Keratinocyte (primary cell): ENCODE measurements at regions not wholly inside any gene's neighbourhood (a gene's known extent, or its start where the extent isn't known, plus 50 kb on each side); places are given as distances from the start of the nearest gene placed in this dataset.

Experiments
- DNase-seq: peaks from one replicate; pipeline ENCODE4 v3.0.0-alpha.2; 2011; ENCODE audit warnings: low read depth, missing footprints, low spot score
- FAIRE-seq: peaks from 2 replicates; lab custom pipeline; 2011; peaks lifted over from hg19 to GRCh38; lab: Jason Lieb, UNC
- H2AFZ ChIP-seq: 2 replicates; pipeline ENCODE4 v1.6.0; 2012; ENCODE audit warnings: low read length, control low read depth, inconsistent platforms; ENCODE audit not compliant: control insufficient read depth
- H3K27ac ChIP-seq: 2 replicates; pipeline ENCODE4 v1.5.1; 2011; ENCODE audit warnings: low read length; ENCODE audit not compliant: control insufficient read depth, insufficient read depth
- H3K27me3 ChIP-seq: 3 replicates; pipeline ENCODE4 v1.6.0; 2011; ENCODE audit warnings: low read length; ENCODE audit not compliant: control insufficient read depth, insufficient read depth; ENCODE audit errors: extremely low read depth
- H3K36me3 ChIP-seq, 2 experiments: 2 replicates in 1 of 2; 3 replicates in 1 of 2; pipeline ENCODE4 v1.5.1; 2011; ENCODE audit warnings: low read length in 2 of 2, mild to moderate bottlenecking in 1 of 2; ENCODE audit not compliant: control insufficient read depth in 2 of 2, insufficient read depth in 2 of 2; ENCODE audit errors: extremely low read depth in 1 of 2
- H3K4me1 ChIP-seq: 3 replicates; pipeline ENCODE4 v1.5.1; 2011; ENCODE audit warnings: low read length; ENCODE audit not compliant: control insufficient read depth, insufficient read depth; ENCODE audit errors: extremely low read depth
- H3K4me2 ChIP-seq: 3 replicates; pipeline ENCODE4 v1.6.0; 2011; ENCODE audit warnings: low read depth, low read length; ENCODE audit not compliant: control insufficient read depth, insufficient read depth; ENCODE audit errors: extremely low read depth
- H3K4me3 ChIP-seq, 3 experiments: fragments of 200-600 bp in 1 of 3; sonication (generic) in 1 of 3; 2 replicates in 2 of 3; 3 replicates in 1 of 3; pipeline ENCODE4 v1.5.1; 2011 to 2016; ENCODE audit warnings: low read length in 3 of 3, mild to moderate bottlenecking in 3 of 3, control low read depth in 2 of 3, inconsistent platforms in 1 of 3, low read depth in 1 of 3, mixed read lengths in 1 of 3, mixed run types in 1 of 3, moderate library complexity in 1 of 3; ENCODE audit not compliant: control insufficient read depth in 2 of 3, insufficient read depth in 2 of 3; ENCODE audit errors: extremely low read depth in 1 of 3
- H3K79me2 ChIP-seq: 2 replicates; pipeline ENCODE4 v1.6.0; 2012; ENCODE audit warnings: low read length; ENCODE audit not compliant: control insufficient read depth, insufficient read depth
- H3K9ac ChIP-seq: 3 replicates; pipeline ENCODE4 v1.6.0; 2011; ENCODE audit warnings: low read length; ENCODE audit not compliant: control insufficient read depth, insufficient read depth; ENCODE audit errors: extremely low read depth
- H3K9me1 ChIP-seq: 3 replicates; pipeline ENCODE4 v1.6.0; 2011; ENCODE audit warnings: low read length; ENCODE audit not compliant: control insufficient read depth, insufficient read depth; ENCODE audit errors: extremely low read depth
- H3K9me3 ChIP-seq: 2 replicates; pipeline ENCODE4 v1.5.1; 2012; ENCODE audit warnings: low read depth, low read length; ENCODE audit not compliant: control insufficient read depth
- H4K20me1 ChIP-seq: 3 replicates; pipeline ENCODE4 v1.6.0; 2011; ENCODE audit warnings: low read length; ENCODE audit not compliant: control insufficient read depth, insufficient read depth; ENCODE audit errors: extremely low read depth
- EZH2 ChIP-seq: IDR thresholded peaks from one replicate; pipeline ENCODE4 v1.6.1; 2012; ENCODE audit warnings: inconsistent platforms, mild to moderate bottlenecking, low read length, moderate library complexity
- dilution Hi-C: fragments of 300-500 bp; cut with MboI; formaldehyde crosslinking; loops from one replicate; pipeline ENCODE4 v1.7.0; 2020; ENCODE audit warnings: low sequenced_read_pairs; ENCODE audit not compliant: extremely low pct_ligation_motif_present
- TF ChIP-seq, protein P1 (sequence below), 3 experiments: IDR thresholded peaks in 1 of 3; conservative IDR thresholded peaks in 1 of 3; optimal IDR thresholded peaks in 1 of 3; 2 replicates in 2 of 3; 3 replicates in 1 of 3; pipeline versions ENCODE3 to v1.5.1; 2011; ENCODE audit warnings: low read length in 3 of 3, mild to moderate bottlenecking in 3 of 3, moderate library complexity in 2 of 3, control low read depth in 1 of 3, inconsistent platforms in 1 of 3; ENCODE audit not compliant: insufficient read depth in 2 of 3; ENCODE audit errors: extremely low read depth in 1 of 3

DNA sequence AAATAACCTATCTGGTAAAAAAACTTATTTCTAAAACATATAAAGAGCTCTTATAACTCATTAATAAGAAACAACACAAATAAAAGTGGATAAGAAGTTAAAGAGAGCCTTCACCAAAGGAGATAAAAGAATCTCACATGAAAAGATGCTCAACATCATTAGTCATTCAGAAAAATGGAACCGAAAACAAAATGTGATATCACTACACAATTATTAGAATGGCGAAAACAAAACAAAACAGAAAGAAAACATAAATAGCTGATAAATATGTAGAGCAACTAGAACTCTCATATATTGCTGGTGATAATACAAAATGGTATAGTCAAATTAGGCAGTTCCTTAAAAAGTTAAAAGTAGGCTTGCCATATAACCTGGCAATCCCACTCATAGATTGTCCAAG, 1109.3 kb downstream of the PLA2G4A start:
- no peak overlapping the region for H3K4me2 ChIP-seq
- TF ChIP-seq EZH2 = no peak
- TF ChIP-seq, protein P1, sequence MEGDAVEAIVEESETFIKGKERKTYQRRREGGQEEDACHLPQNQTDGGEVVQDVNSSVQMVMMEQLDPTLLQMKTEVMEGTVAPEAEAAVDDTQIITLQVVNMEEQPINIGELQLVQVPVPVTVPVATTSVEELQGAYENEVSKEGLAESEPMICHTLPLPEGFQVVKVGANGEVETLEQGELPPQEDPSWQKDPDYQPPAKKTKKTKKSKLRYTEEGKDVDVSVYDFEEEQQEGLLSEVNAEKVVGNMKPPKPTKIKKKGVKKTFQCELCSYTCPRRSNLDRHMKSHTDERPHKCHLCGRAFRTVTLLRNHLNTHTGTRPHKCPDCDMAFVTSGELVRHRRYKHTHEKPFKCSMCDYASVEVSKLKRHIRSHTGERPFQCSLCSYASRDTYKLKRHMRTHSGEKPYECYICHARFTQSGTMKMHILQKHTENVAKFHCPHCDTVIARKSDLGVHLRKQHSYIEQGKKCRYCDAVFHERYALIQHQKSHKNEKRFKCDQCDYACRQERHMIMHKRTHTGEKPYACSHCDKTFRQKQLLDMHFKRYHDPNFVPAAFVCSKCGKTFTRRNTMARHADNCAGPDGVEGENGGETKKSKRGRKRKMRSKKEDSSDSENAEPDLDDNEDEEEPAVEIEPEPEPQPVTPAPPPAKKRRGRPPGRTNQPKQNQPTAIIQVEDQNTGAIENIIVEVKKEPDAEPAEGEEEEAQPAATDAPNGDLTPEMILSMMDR (optimal IDR thresholded peaks at IDR 0.05 in 1 of 3, IDR thresholded peaks at IDR 0.05 in 1 of 3, conservative IDR thresholded peaks at IDR 0.05 in 1 of 3; ENCODE audit: extremely low read depth in 1 of 3, insufficient read depth in 2 of 3, low read length in 3 of 3) = no peak
- H3K27ac ChIP-seq = no peak overlapping the region
- no peaks in the 10 kb centered on the region for H4K20me1 ChIP-seq
- DNase-seq = no peak
- H3K9me1 ChIP-seq = no peaks in the 10 kb centered on the region
- no peak overlapping the region for H2AFZ ChIP-seq
- H3K36me3 ChIP-seq = no peaks in the 10 kb centered on the region
- FAIRE-seq = no peak
- dilution Hi-C loops = no loop called here
- no peaks in the 10 kb centered on the region for H3K4me1 ChIP-seq
- H3K9me3 ChIP-seq = no peaks in the 10 kb centered on the region
- no peaks in the 10 kb centered on the region for H3K79me2 ChIP-seq
- H3K4me3 ChIP-seq = no peak overlapping the region
- no peaks in the 10 kb centered on the region for H3K27me3 ChIP-seq
- H3K9ac ChIP-seq = no peak overlapping the region

DNA sequence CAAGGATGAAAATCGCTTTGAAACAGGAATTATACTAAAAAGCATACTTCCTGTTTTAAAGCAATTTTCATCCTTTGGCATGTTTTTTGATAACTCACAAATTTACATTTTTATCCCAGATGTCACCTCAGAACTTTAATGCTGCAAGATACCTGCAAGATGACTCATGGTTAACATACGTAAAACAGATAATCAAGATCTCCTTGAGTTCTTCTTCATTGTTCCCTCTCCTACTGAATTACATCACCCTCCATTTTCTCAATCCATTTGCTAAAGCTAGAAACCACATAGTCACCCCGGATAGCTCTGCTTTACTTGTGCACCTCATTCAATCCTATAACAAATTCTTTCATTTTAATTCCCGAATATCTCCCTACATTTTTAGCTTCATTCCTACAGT, 1114.2 kb downstream of the PLA2G4A start:
- Histone ChIP-seq H3K9ac (no peak overlapping the region), H3K4me1 (no peaks in the 10 kb centered on the region), H2AFZ (no peak overlapping the region), H3K27ac (no peak overlapping the region), H3K27me3 (no peaks in the 10 kb centered on the region), H4K20me1 (no peaks in the 10 kb centered on the region), H3K4me3 (no peak overlapping the region), H3K79me2 (no peaks in the 10 kb centered on the region), H3K36me3 (no peaks in the 10 kb centered on the region), H3K9me1 (no peaks in the 10 kb centered on the region), H3K4me2 (no peak overlapping the region), H3K9me3 (no peaks in the 10 kb centered on the region)
- TF ChIP-seq, protein P1 (optimal IDR thresholded peaks at IDR 0.05 in 1 of 3, IDR thresholded peaks at IDR 0.05 in 1 of 3, conservative IDR thresholded peaks at IDR 0.05 in 1 of 3; ENCODE audit: extremely low read depth in 1 of 3, insufficient read depth in 2 of 3, low read length in 3 of 3) = no peak
- no peak for TF ChIP-seq EZH2
- DNase-seq (no peak), FAIRE-seq (no peak)
- dilution Hi-C loops = no loop called here
